ENCODE measurements at regions not wholly inside any gene's neighbourhood (a gene's known extent, or its start where the extent isn't known, plus 50 kb on each side); places are given as distances from the start of the nearest gene placed in this dataset.
"Not testable (repeated sequence)": the region's sequence is repeated elsewhere in the genome, so short reads cannot be mapped to it uniquely, and the experiment has no call there.

- TF ChIP-seq CTCF (IDR thresholded peaks at IDR 0.05; ENCODE audit: borderline replicate concordance, extremely low read depth, low read length, poor library complexity, severe bottlenecking); EZH2 (IDR thresholded peaks at IDR 0.05; ENCODE audit: borderline replicate concordance, low read depth, low read length, severe bottlenecking): not testable (repeated sequence)
Observed at GRCh38 chr2:111345439-111345838, 224.7 kb downstream of the BCL2L11 start.
